OCI-LY3 (cell line): ENCODE measurements at regions not wholly inside any gene's neighbourhood (a gene's known extent, or its start where the extent isn't known, plus 50 kb on each side); places are given as distances from the start of the nearest gene placed in this dataset.

Source experiments
- H2AFZ ChIP-seq: fragments of 200-600, 300-600 bp; shearing (Covaris generic); 2 replicates; pipeline ENCODE4 v1.6.0; 2014; ENCODE audit warnings: antibody characterized with exemption, low read depth, low read length
- H3K27ac ChIP-seq: fragments of 200-600, 300-600 bp; sonication (generic); 2 replicates; pipeline ENCODE4 v1.5.1; 2014; ENCODE audit warnings: mild to moderate bottlenecking, low read length, moderate library complexity, mixed read lengths
- H3K27me3 ChIP-seq: fragments of 200-600, 300-600 bp; sonication (generic); 2 replicates; pipeline ENCODE4 v1.6.1; 2014; ENCODE audit warnings: low read depth, low read length, mixed read lengths
- H3K36me3 ChIP-seq: fragments of 200-600, 300-600 bp; sonication (generic); replicated peaks from 2 replicates; pipeline ENCODE3; 2014; ENCODE audit warnings: low read depth, low read length, mixed read lengths
- H3K4me1 ChIP-seq: fragments of 300-600, 200-600 bp; sonication (generic); 2 replicates; pipeline ENCODE4 v1.6.1; 2014; ENCODE audit warnings: low read length, mixed read lengths
- H3K4me2 ChIP-seq: fragments of 200-600, 300-600 bp; sonication (generic); 2 replicates; pipeline ENCODE4 v1.6.1; 2014; ENCODE audit warnings: low read length, mixed read lengths
- H3K4me3 ChIP-seq: fragments of 300-600, 200-600 bp; sonication (generic); 2 replicates; pipeline ENCODE4 v1.5.1; 2014; ENCODE audit warnings: antibody characterized with exemption, mild to moderate bottlenecking, low read length, moderate library complexity
- H3K79me2 ChIP-seq: fragments of 300-600, 200-600 bp; shearing (Covaris generic); 2 replicates; pipeline ENCODE4 v1.6.1; 2014; ENCODE audit warnings: mild to moderate bottlenecking, low read length, mixed read lengths
- H3K9ac ChIP-seq: fragments of 300-600, 200-600 bp; shearing (Covaris generic); 2 replicates; pipeline ENCODE4 v1.6.0; 2014; ENCODE audit warnings: mild to moderate bottlenecking, low read length, moderate library complexity
- H3K9me3 ChIP-seq: fragments of 200-600, 300-600 bp; shearing (Covaris generic); 2 replicates; pipeline ENCODE4 v1.6.1; 2014; ENCODE audit warnings: low read length, mixed read lengths; ENCODE audit not compliant: insufficient read depth
- H4K20me1 ChIP-seq: fragments of 200-600, 300-600 bp; sonication (generic); 2 replicates; pipeline ENCODE4 v1.6.1; 2016; ENCODE audit warnings: low read length, mixed read lengths; ENCODE audit not compliant: insufficient read depth
- EZH2phosphoT487 ChIP-seq: fragments of 200-600 bp; shearing (Covaris generic); IDR thresholded peaks from 2 replicates; pipeline ENCODE4 v1.6.1; 2018; ENCODE audit warnings: antibody characterized with exemption, mixed run types, low read depth
- TF ChIP-seq, protein P1 (sequence below): fragments of 200-600, 300-600 bp; sonication (generic); IDR thresholded peaks from 2 replicates; pipeline ENCODE4 v1.5.1; 2014; ENCODE audit warnings: antibody characterized with exemption, low read length, low read depth

DNA sequence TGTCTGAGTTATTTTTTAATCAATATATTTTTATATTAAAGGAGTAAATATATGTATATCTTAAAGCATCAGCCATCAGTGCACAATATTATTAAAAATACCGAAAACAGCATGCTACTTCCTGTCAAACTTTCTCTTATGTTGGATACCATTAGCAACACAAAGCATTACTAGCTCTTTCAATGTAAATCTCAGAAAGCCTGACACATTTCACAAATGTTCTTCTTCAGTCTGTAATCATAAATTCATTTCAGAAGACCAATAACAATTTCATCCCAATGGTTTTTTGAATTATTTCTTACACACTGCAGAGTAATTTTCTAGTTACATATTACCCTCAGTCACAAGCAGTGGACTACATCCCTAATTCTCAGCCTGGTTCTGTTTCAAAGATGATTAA is 226.9 kb downstream of the LRRK2 start:
- no peak overlapping the region for H3K4me2 ChIP-seq
- no peaks in the 10 kb centered on the region for H3K4me1 ChIP-seq
- no peak overlapping the region for H3K9ac ChIP-seq
- no peak overlapping the region for H2AFZ ChIP-seq
- no peaks in the 10 kb centered on the region for H4K20me1 ChIP-seq
- no peaks in the 10 kb centered on the region for H3K27me3 ChIP-seq
- H3K9me3 ChIP-seq, result no peaks in the 10 kb centered on the region
- H3K4me3 ChIP-seq, result no peak overlapping the region
- no peak for TF ChIP-seq EZH2phosphoT487
- no peaks in the 10 kb centered on the region for H3K79me2 ChIP-seq
- no peak overlapping the region for H3K27ac ChIP-seq
- no peaks in the 10 kb centered on the region for H3K36me3 ChIP-seq

DNA sequence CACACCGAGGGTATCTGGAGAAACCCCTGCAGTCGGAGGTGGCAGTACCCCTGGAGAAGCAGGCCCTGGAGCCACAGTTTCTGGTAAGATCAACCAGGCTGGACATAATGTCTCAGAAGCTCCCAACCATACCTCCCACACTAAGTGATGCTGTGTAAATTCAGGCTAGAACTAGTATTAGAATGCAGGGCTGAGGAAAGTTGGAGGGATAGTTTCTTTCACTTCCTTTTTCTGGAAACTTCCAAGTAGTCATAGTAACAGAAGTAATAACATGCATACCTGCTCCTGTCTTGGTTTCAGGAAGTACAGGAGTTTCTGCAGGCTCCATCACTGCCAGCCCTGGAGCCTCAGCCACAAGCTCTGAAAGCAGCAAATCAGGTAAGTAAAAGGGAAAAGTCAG is 228.1 kb upstream of the CNTN1 start:
- Histone ChIP-seq H3K4me1 (no peaks in the 10 kb centered on the region), H3K36me3 (no peaks in the 10 kb centered on the region), H3K4me3 (no peak overlapping the region), H2AFZ (no peak overlapping the region), H3K79me2 (no peaks in the 10 kb centered on the region), H3K27ac (no peak overlapping the region), H3K27me3 (no peaks in the 10 kb centered on the region), H3K9ac (no peak overlapping the region), H3K4me2 (no peak overlapping the region), H3K9me3 (no peaks in the 10 kb centered on the region), H4K20me1 (no peaks in the 10 kb centered on the region)
- no peak for TF ChIP-seq EZH2phosphoT487
- TF ChIP-seq, protein P1, sequence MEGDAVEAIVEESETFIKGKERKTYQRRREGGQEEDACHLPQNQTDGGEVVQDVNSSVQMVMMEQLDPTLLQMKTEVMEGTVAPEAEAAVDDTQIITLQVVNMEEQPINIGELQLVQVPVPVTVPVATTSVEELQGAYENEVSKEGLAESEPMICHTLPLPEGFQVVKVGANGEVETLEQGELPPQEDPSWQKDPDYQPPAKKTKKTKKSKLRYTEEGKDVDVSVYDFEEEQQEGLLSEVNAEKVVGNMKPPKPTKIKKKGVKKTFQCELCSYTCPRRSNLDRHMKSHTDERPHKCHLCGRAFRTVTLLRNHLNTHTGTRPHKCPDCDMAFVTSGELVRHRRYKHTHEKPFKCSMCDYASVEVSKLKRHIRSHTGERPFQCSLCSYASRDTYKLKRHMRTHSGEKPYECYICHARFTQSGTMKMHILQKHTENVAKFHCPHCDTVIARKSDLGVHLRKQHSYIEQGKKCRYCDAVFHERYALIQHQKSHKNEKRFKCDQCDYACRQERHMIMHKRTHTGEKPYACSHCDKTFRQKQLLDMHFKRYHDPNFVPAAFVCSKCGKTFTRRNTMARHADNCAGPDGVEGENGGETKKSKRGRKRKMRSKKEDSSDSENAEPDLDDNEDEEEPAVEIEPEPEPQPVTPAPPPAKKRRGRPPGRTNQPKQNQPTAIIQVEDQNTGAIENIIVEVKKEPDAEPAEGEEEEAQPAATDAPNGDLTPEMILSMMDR, result no peak

DNA sequence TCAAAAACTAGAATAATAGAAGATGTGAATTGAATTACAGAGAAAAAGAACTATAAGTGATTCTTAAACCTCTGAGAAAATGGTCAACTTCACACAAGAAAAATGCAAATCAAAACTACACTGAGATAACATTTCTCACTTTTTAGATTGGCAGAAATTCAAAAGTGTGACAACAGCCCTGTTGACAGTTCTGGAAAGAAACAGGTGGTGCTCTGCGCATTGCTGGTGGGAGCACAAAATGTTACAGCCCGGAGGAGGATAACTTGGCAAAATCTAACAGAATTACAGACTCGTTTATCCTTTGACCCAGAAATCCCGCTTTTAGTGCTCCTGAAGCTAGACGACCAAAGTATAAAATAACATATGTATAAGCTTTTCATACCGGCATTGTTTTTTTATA is 222.5 kb upstream of the CNTN1 start:
- H3K4me2 ChIP-seq, result no peak overlapping the region
- H3K9me3 ChIP-seq, result no peaks in the 10 kb centered on the region

DNA sequence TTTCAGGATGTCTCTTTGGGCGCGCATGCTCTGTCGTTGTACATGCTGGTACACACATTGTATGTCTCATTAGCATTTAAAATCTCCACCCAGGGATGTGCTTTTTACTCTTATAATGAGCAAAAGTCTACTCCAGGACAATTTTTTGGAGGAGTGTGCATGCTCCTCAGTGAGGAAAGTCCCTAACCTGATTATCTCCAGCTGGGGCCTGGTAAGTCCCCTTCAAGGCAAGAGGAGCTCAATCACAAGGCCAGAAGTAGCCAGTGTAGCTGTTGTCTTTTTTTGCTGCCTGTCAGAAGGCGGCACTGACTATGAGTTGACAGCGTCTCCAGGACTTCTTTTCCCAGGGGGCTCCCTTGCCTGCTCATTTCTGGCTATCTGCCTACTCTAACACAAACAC is 218.3 kb upstream of the CNTN1 start:
- Histone ChIP-seq H3K27me3 (no peaks in the 10 kb centered on the region), H3K4me3 (no peak overlapping the region), H2AFZ (no peak overlapping the region), H3K4me2 (no peak overlapping the region), H3K4me1 (no peaks in the 10 kb centered on the region), H3K9me3 (no peaks in the 10 kb centered on the region), H3K27ac (no peak overlapping the region), H4K20me1 (no peaks in the 10 kb centered on the region), H3K36me3 (no peaks in the 10 kb centered on the region), H3K79me2 (no peaks in the 10 kb centered on the region), H3K9ac (no peak overlapping the region)
- no peak for TF ChIP-seq EZH2phosphoT487
- TF ChIP-seq, protein P1, result no peak

More for the DNA sequence above, 222.5 kb upstream of the CNTN1 start:
- Histone ChIP-seq H3K27me3 (no peaks in the 10 kb centered on the region), H3K9ac (no peak overlapping the region), H3K4me1 (no peaks in the 10 kb centered on the region), H3K27ac (no peak overlapping the region), H3K4me3 (no peak overlapping the region), H3K79me2 (no peaks in the 10 kb centered on the region), H2AFZ (no peak overlapping the region), H3K36me3 (no peaks in the 10 kb centered on the region), H4K20me1 (no peaks in the 10 kb centered on the region)
- no peak for TF ChIP-seq EZH2phosphoT487
- TF ChIP-seq, protein P1, result no peak

DNA sequence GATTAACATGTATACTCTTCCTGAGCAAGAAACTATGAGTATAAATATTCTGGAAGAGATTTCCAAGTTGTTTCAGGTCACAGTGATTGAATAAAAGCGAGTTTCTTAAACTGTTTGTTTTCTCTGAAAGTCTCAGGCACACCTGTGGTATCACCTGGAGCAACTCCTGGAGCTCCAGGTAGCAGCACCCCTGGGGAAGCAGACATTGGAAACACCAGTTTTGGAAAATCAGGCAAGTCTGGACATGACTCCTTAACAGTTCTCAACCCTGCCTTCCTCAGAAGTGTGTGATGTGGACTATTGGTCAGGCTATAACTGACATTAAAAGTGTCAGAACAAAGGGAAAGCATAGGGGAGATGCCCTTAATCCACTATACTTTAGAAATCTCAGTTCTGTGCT is 217.6 kb upstream of the CNTN1 start:
- H3K4me3 ChIP-seq, result no peak overlapping the region
- no peaks in the 10 kb centered on the region for H3K36me3 ChIP-seq
- no peaks in the 10 kb centered on the region for H3K9me3 ChIP-seq
- no peaks in the 10 kb centered on the region for H3K79me2 ChIP-seq
- no peak overlapping the region for H3K9ac ChIP-seq
- H3K27me3 ChIP-seq, result no peaks in the 10 kb centered on the region
- H3K27ac ChIP-seq, result no peak overlapping the region
- H3K4me2 ChIP-seq, result no peak overlapping the region
- no peak overlapping the region for H2AFZ ChIP-seq
- H3K4me1 ChIP-seq, result no peaks in the 10 kb centered on the region
- H4K20me1 ChIP-seq, result no peaks in the 10 kb centered on the region
- TF ChIP-seq, protein P1, result no peak
- TF ChIP-seq EZH2phosphoT487, result no peak
